ENCODE measurements at regions not wholly inside any gene's neighbourhood (a gene's known extent, or its start where the extent isn't known, plus 50 kb on each side); places are given as distances from the start of the nearest gene placed in this dataset.
A peak's percentile ranks its signal among the peaks of the same experiment; 100 is the strongest.

- peak in 2 of 3 donors; percentile 11 to 17 for DNase-seq
- Histone ChIP-seq H3K9me3 (no peaks in the 10 kb centered on the region), H3K27me3 (no peaks in the 10 kb centered on the region), H3K27ac (no peak overlapping the region), H3K4me1 (no peaks in the 10 kb centered on the region), H3K4me3 (no peak overlapping the region), H3K36me3 (no peaks in the 10 kb centered on the region)
- TF ChIP-seq POLR2A (IDR thresholded peaks at IDR 0.05), result no peak
- TF ChIP-seq, protein P1, sequence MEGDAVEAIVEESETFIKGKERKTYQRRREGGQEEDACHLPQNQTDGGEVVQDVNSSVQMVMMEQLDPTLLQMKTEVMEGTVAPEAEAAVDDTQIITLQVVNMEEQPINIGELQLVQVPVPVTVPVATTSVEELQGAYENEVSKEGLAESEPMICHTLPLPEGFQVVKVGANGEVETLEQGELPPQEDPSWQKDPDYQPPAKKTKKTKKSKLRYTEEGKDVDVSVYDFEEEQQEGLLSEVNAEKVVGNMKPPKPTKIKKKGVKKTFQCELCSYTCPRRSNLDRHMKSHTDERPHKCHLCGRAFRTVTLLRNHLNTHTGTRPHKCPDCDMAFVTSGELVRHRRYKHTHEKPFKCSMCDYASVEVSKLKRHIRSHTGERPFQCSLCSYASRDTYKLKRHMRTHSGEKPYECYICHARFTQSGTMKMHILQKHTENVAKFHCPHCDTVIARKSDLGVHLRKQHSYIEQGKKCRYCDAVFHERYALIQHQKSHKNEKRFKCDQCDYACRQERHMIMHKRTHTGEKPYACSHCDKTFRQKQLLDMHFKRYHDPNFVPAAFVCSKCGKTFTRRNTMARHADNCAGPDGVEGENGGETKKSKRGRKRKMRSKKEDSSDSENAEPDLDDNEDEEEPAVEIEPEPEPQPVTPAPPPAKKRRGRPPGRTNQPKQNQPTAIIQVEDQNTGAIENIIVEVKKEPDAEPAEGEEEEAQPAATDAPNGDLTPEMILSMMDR (IDR thresholded peaks at IDR 0.05), result no peak
Observed at GRCh38 chr9:113659740-113660139, 196.2 kb downstream of the RGS3 start.

DNA sequence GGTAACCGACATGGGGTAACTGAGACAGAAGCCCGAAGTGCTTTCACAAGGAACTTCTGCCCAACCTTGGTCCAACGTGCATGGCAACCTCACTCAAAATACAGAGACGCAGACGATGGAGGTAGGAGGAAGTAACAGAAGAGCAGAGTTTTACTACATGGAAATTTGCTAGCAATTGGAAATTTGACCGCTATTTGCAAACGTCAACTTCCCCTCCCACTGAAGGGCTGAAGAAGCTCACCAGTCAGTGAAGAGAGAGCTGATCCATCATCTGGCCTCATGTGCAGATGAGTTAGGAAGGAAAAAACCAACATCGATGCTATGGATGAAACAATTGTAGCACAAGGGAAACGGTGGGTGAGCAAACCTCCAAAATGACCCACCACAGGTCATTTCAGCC, 196.7 kb downstream of the RGS3 start:
- Histone ChIP-seq H3K27ac (no peak overlapping the region), H3K36me3 (no peaks in the 10 kb centered on the region), H3K4me3 (no peak overlapping the region), H3K9me3 (no peaks in the 10 kb centered on the region), H3K27me3 (no peaks in the 10 kb centered on the region), H3K4me1 (no peaks in the 10 kb centered on the region)
- TF ChIP-seq, protein P1 (IDR thresholded peaks at IDR 0.05), result no peak
- DNase-seq, result no peak

DNA sequence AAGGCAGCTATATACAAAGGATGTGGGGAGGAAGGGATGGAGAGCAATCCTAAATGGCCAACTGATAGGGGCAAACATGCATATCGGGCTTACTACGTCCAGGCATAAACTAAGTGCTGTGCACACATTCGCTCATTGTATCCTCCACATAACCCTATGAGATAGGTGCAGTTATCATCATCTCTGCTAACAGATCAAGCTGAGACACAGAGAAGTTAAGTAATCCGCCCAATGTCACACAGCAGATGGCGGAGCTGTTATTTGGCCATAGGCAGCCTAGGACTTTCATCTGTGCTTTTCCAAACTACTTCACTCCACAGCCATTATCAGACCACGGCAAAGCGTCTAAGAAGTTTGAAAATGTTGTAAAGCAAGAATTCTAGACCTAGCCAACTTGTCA, 197.5 kb downstream of the RGS3 start:
- Histone ChIP-seq H3K9me3 (no peaks in the 10 kb centered on the region), H3K27ac (no peak overlapping the region), H3K4me1 (no peaks in the 10 kb centered on the region), H3K36me3 (no peaks in the 10 kb centered on the region), H3K27me3 (no peaks in the 10 kb centered on the region), H3K4me3 (no peak overlapping the region)
- TF ChIP-seq, protein P1 (IDR thresholded peaks at IDR 0.05), result no peak
- TF ChIP-seq POLR2A (IDR thresholded peaks at IDR 0.05), result no peak
- peak in 1 of 3 donors; percentile 4 for DNase-seq

DNA sequence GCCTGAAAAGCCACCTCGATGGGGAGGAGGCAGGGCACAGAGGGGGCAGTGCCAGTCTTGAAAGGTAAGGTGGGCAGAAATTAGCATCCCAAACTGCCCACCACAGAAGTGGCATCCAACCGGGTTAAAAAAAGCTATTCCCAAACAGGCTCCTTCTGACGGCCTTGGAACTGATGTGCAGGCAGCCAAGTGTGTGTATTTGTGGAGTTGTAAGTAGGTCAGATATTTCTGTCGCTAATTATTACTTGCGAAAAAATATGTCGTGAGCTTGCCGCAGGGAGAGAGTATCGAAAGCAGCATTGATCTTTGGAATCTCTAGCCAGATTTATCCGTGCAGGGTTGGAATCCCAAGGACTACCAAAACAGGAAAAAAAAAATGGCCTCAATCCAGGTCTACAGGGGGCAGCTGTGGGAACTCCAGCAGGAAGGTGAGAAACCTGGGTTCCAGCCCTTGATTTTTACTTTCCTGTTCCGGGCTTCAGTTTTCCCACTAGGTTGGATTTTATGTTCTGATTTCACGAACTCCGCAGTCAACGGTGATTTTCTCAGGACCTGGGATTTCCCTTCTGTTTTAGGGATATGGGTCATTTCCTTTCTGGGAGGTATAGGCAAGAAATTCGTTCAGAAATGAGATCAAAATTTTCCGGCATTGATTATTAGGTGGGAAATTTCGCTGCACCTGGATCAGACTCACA, 200.8 kb downstream of the RGS3 start:
- TF ChIP-seq POLR2A (IDR thresholded peaks at IDR 0.05), result no peak
- TF ChIP-seq, protein P1 (IDR thresholded peaks at IDR 0.05), result no peak
- Histone ChIP-seq H3K4me3 (no peak overlapping the region), H3K36me3 (no peaks in the 10 kb centered on the region), H3K9me3 (no peaks in the 10 kb centered on the region), H3K27ac (no peak overlapping the region), H3K27me3 (no peaks in the 10 kb centered on the region), H3K4me1 (no peaks in the 10 kb centered on the region)
- peak in 1 of 3 donors; percentile 11 for DNase-seq

GRCh38 chr9:113665064-113665463, 201.5 kb downstream of the RGS3 start:
- no peaks in the 10 kb centered on the region for H3K9me3 ChIP-seq
- no peak overlapping the region for H3K27ac ChIP-seq
- no peaks in the 10 kb centered on the region for H3K4me1 ChIP-seq
- TF ChIP-seq POLR2A (IDR thresholded peaks at IDR 0.05), result no peak
- TF ChIP-seq, protein P1 (IDR thresholded peaks at IDR 0.05), result no peak
- H3K4me3 ChIP-seq, result no peak overlapping the region
- DNase-seq, result no peak
- H3K27me3 ChIP-seq, result no peaks in the 10 kb centered on the region
- no peaks in the 10 kb centered on the region for H3K36me3 ChIP-seq

GRCh38 chr9:113665756-113666155, 202.2 kb downstream of the RGS3 start:
- DNase-seq, result peak in 2 of 3 donors; percentile 15 to 32
- TF ChIP-seq, protein P1 (IDR thresholded peaks at IDR 0.05), result no peak
- no peak for TF ChIP-seq POLR2A (IDR thresholded peaks at IDR 0.05)
- H3K36me3 ChIP-seq, result no peaks in the 10 kb centered on the region
- H3K9me3 ChIP-seq, result no peaks in the 10 kb centered on the region
- no peak overlapping the region for H3K27ac ChIP-seq
- H3K4me3 ChIP-seq, result no peak overlapping the region
- H3K4me1 ChIP-seq, result no peaks in the 10 kb centered on the region
- no peaks in the 10 kb centered on the region for H3K27me3 ChIP-seq
